ENCODE measurements at regions not wholly inside any gene's neighbourhood (a gene's known extent, or its start where the extent isn't known, plus 50 kb on each side); places are given as distances from the start of the nearest gene placed in this dataset.

- intact Hi-C loops (cut with DNase I; ENCODE audit: low total_unique reads): no loop called here
- H3K27ac ChIP-seq: no peak overlapping the region
- TF ChIP-seq EP300 (IDR thresholded peaks at IDR 0.05): no peak
- H3K4me3 ChIP-seq: no peak overlapping the region
- WGBS, 5 donors: 77 to 96% (median 94%) methylated on average over 2 of the region's 2 CpGs
- H3K27me3 ChIP-seq: no peaks in the 10 kb centered on the region
- H3K9me3 ChIP-seq: peaks cover 0 to 2% (median 0%) of the 10 kb centered on the region in 4 donors
- H3K4me1 ChIP-seq: no peaks in the 10 kb centered on the region
- DNase-seq: peak in 1 of 2 donors; percentile 30
- no peaks in the 10 kb centered on the region for H3K36me3 ChIP-seq
Measured at GRCh38 chr7:24419077-24419476, 135.1 kb downstream of the NPY start.

GRCh38 chr7:24419511-24419910 lies 135.5 kb downstream of the NPY start:
- no peak for TF ChIP-seq POLR2A (IDR thresholded peaks at IDR 0.05)
- TF ChIP-seq, protein P1, sequence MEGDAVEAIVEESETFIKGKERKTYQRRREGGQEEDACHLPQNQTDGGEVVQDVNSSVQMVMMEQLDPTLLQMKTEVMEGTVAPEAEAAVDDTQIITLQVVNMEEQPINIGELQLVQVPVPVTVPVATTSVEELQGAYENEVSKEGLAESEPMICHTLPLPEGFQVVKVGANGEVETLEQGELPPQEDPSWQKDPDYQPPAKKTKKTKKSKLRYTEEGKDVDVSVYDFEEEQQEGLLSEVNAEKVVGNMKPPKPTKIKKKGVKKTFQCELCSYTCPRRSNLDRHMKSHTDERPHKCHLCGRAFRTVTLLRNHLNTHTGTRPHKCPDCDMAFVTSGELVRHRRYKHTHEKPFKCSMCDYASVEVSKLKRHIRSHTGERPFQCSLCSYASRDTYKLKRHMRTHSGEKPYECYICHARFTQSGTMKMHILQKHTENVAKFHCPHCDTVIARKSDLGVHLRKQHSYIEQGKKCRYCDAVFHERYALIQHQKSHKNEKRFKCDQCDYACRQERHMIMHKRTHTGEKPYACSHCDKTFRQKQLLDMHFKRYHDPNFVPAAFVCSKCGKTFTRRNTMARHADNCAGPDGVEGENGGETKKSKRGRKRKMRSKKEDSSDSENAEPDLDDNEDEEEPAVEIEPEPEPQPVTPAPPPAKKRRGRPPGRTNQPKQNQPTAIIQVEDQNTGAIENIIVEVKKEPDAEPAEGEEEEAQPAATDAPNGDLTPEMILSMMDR (IDR thresholded peaks at IDR 0.05): no peak
- TF ChIP-seq POLR2AphosphoS5 (IDR thresholded peaks at IDR 0.05): no peak
- no peak for TF ChIP-seq EP300 (IDR thresholded peaks at IDR 0.05)
- peak in 1 of 2 donors; percentile 41 for DNase-seq
- H3K27me3 ChIP-seq: no peaks in the 10 kb centered on the region
- H3K9me3 ChIP-seq: no peaks in the 10 kb centered on the region
- no peak overlapping the region for H3K4me3 ChIP-seq
- no peak overlapping the region for H3K27ac ChIP-seq
- intact Hi-C loops (cut with DNase I; ENCODE audit: low total_unique reads): no loop called here
- H3K36me3 ChIP-seq: no peaks in the 10 kb centered on the region
- H3K4me1 ChIP-seq: no peaks in the 10 kb centered on the region

GRCh38 chr7:24422441-24423010 lies 138.5 kb downstream of the NPY start:
- Histone ChIP-seq H3K36me3 (no peaks in the 10 kb centered on the region), H3K27me3 (no peaks in the 10 kb centered on the region), H3K27ac (no peak overlapping the region), H3K4me1 (no peaks in the 10 kb centered on the region), H3K9me3 (peaks cover 0 to 12% (median 3%) of the 10 kb centered on the region in 4 donors), H3K4me3 (no peak overlapping the region)
- no peak for TF ChIP-seq EP300 (IDR thresholded peaks at IDR 0.05)
- TF ChIP-seq, protein P1 (IDR thresholded peaks at IDR 0.05): no peak
- no peak for TF ChIP-seq POLR2A (IDR thresholded peaks at IDR 0.05)
- TF ChIP-seq POLR2AphosphoS5 (IDR thresholded peaks at IDR 0.05): no peak
- DNase-seq: peak in 1 of 2 donors; percentile 12
- WGBS, 5 donors: 63 to 81% (median 70%) methylated on average over 4 of the region's 4 CpGs
- intact Hi-C loops (cut with DNase I; ENCODE audit: low total_unique reads): no loop called here

DNA sequence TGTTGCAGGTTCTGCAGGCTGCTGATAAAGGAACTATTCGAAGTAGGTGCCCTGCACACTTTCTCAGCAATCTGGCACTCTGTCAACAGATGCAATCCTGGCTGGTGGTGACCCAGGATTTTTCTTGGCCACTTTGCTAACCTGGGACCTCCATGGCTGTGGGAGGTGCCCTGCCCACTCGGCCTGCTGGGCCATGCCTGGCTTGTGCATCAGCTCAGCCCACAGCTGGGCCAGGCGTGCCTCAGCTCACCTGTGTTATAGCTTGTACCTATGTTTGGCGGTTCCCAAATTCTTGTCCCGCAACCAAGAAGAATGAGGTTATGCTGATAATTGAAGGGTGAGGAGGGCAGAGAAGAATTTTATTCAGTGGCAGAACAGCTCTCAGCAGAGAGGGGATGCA lies 141.7 kb downstream of the NPY start:
- intact Hi-C loops (cut with DNase I; ENCODE audit: low total_unique reads): no loop called here
- H3K27me3 ChIP-seq: no peaks in the 10 kb centered on the region
- no peaks in the 10 kb centered on the region for H3K36me3 ChIP-seq
- no peak for TF ChIP-seq EP300 (IDR thresholded peaks at IDR 0.05)
- TF ChIP-seq, protein P1 (IDR thresholded peaks at IDR 0.05): no peak
- TF ChIP-seq POLR2AphosphoS5 (IDR thresholded peaks at IDR 0.05): no peak
- TF ChIP-seq POLR2A (IDR thresholded peaks at IDR 0.05): no peak
- WGBS, 5 donors: 79 to 86% (median 85%) methylated on average over 5 of the region's 5 CpGs
- H3K4me1 ChIP-seq: no peaks in the 10 kb centered on the region
- no peak overlapping the region for H3K4me3 ChIP-seq
- no peak overlapping the region for H3K27ac ChIP-seq
- peaks cover 0 to 12% (median 3%) of the 10 kb centered on the region in 4 donors for H3K9me3 ChIP-seq
- DNase-seq: no peak

DNA sequence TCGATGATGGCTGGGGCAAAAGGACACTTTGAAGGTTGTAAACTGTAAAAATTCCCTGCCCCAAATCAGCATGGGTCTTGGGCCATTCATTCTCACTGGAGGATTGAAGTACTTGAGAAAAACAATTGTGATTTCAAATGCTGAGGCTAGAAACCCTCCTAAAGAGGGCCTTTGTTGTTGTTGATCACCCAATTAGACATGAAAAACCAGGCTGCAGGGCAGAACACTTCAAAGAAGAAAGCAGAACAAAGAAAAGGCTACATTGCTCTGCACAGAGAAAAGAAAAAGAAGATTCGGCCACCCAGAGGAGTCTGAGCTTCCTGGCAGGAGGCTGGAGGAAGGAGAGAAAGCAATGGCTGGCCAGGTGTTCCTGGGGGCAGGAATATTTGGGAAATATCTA lies 143.1 kb downstream of the NPY start:
- H3K27me3 ChIP-seq: no peaks in the 10 kb centered on the region
- TF ChIP-seq POLR2A (IDR thresholded peaks at IDR 0.05): no peak
- TF ChIP-seq POLR2AphosphoS5 (IDR thresholded peaks at IDR 0.05): no peak
- no peak for TF ChIP-seq EP300 (IDR thresholded peaks at IDR 0.05)
- TF ChIP-seq, protein P1 (IDR thresholded peaks at IDR 0.05): no peak
- H3K4me3 ChIP-seq: no peak overlapping the region
- peaks cover 0 to 12% (median 3%) of the 10 kb centered on the region in 4 donors for H3K9me3 ChIP-seq
- no peak overlapping the region for H3K27ac ChIP-seq
- no peaks in the 10 kb centered on the region for H3K4me1 ChIP-seq
- WGBS, 5 donors: 39 to 64% (median 47%) methylated on average over 2 of the region's 2 CpGs
- intact Hi-C loops (cut with DNase I; ENCODE audit: low total_unique reads): no loop called here
- H3K36me3 ChIP-seq: no peaks in the 10 kb centered on the region
- no peak for DNase-seq

All from stomach (tissue), 8 donors.